SK-N-MC (cell line): ENCODE measurements at regions not wholly inside any gene's neighbourhood (a gene's known extent, or its start where the extent isn't known, plus 50 kb on each side); places are given as distances from the start of the nearest gene placed in this dataset.
"Not testable (repeated sequence)": the region's sequence is repeated elsewhere in the genome, so short reads cannot be mapped to it uniquely, and the experiment has no call there.

Source experiments
- EZH2 ChIP-seq: fragments of 200-600 bp; sonication (generic); IDR thresholded peaks from one replicate; pipeline ENCODE4 v1.6.1; 2017; ENCODE audit warnings: antibody characterized with exemption
- POLR2AphosphoS5 ChIP-seq: IDR thresholded peaks from 2 replicates; pipeline ENCODE4 v1.6.1; 2012; ENCODE audit warnings: mild to moderate bottlenecking, low read depth, low read length, borderline replicate concordance

- not testable (repeated sequence) for TF ChIP-seq EZH2, POLR2AphosphoS5
Measured at GRCh38 chr1:121019715-121020349, 130.3 kb downstream of the PPIAL4A start.
